GM12865 (cell line): ENCODE measurements at regions not wholly inside any gene's neighbourhood (a gene's known extent, or its start where the extent isn't known, plus 50 kb on each side); places are given as distances from the start of the nearest gene placed in this dataset.
"Not testable (repeated sequence)": the region's sequence is repeated elsewhere in the genome, so short reads cannot be mapped to it uniquely, and the experiment has no call there.

Experiments
- DNase-seq: peaks from one replicate; pipeline ENCODE4 v3.0.0; 2010; ENCODE audit warnings: low read depth
- H3K4me3 ChIP-seq: 2 replicates; pipeline ENCODE4 v1.5.1; 2011; ENCODE audit warnings: mild to moderate bottlenecking, low read depth, low read length, control low read depth
- TF ChIP-seq, protein P1 (sequence below): IDR thresholded peaks from 2 replicates; pipeline ENCODE4 v1.5.1; 2011; ENCODE audit warnings: low read length, control low read depth, low read depth, inconsistent platforms; ENCODE audit not compliant: insufficient read depth; ENCODE audit errors: missing control alignments

DNA sequence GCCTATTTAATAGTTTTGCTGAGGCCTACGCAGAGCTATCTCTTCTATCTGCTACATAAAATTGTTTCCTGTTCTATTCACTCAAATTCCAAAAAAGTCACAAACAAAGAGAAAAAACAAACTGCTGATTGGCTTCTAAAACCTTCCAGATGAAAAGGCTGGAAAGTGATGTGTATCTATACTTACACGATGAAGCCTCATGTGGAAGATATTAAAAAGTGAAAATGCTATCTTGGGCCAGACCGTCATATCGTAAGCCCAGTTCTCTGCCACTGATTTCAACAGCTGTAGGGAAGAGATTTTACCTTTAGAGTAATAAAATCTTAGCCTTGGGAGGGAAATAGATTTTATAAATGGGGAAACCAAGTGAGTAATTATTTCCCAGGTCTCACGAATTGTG lies 394.8 kb downstream of the KIF20B start:
- H3K4me3 ChIP-seq, result no peak overlapping the region
- no peak for DNase-seq
- TF ChIP-seq, protein P1, sequence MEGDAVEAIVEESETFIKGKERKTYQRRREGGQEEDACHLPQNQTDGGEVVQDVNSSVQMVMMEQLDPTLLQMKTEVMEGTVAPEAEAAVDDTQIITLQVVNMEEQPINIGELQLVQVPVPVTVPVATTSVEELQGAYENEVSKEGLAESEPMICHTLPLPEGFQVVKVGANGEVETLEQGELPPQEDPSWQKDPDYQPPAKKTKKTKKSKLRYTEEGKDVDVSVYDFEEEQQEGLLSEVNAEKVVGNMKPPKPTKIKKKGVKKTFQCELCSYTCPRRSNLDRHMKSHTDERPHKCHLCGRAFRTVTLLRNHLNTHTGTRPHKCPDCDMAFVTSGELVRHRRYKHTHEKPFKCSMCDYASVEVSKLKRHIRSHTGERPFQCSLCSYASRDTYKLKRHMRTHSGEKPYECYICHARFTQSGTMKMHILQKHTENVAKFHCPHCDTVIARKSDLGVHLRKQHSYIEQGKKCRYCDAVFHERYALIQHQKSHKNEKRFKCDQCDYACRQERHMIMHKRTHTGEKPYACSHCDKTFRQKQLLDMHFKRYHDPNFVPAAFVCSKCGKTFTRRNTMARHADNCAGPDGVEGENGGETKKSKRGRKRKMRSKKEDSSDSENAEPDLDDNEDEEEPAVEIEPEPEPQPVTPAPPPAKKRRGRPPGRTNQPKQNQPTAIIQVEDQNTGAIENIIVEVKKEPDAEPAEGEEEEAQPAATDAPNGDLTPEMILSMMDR, result no peak

DNA sequence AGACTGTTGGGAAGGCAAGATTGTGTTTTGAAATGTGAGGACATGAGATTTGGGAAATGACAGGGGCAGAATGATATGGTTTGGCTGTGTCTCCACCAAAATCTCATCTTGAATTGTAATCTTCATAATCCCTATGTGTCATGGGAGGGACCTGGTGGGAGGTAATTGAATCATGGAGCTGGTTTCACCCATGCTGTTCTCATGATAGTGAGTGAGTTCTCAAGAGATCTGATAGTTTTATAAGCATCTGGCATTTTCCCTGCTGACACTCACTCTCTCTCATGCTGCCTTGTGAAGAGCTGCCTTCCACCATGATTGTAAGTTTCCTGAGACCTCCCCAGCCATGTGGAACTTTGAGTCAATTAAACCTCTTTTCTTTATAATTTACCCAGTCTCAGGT lies 406.2 kb downstream of the KIF20B start:
- not testable (repeated sequence) for H3K4me3 ChIP-seq

DNA sequence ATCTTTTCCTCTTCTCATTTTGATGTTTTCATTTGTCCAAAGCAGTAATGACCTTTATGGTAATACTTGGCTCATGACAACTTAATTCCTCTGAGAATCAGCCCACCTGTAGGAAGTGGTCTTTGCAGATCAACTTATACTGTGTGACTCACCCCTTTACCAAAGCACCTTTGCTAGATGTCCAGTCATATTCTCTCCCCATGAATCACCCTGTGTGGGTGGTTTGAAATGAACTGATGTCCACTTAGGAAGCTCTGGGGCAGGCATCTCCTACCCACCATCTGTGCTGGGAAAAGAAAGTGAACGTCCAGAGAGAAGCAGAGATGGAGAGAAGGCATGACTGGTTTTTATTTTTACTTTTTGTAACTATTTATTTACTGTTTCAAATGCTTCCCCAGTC lies 410.3 kb downstream of the KIF20B start:
- DNase-seq, result no peak
- TF ChIP-seq, protein P1, result no peak
- H3K4me3 ChIP-seq, result no peak overlapping the region

More for the DNA sequence above, 406.2 kb downstream of the KIF20B start:
- DNase-seq, result not testable (repeated sequence)

DNA sequence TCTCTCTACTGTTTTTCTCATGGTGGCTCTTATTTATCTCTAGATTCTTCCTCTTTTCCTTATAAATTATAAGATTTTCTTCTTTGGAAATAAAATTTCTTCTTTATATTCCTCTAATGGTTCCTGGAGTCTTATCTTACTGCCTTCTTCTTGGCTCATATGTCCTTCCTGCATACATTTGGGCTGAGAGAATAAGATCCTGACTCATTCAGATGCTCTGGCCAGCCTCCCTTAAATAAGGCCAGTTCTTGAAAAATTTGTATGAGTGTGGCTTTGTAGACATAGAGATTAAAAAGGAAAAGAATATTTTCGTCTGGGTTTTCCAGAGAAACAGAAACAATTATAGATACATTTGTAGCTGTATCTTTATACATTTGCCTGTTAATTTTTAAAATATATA lies 411.3 kb downstream of the KIF20B start:
- TF ChIP-seq, protein P1, result no peak
- H3K4me3 ChIP-seq, result no peak overlapping the region
- no peak for DNase-seq

DNA sequence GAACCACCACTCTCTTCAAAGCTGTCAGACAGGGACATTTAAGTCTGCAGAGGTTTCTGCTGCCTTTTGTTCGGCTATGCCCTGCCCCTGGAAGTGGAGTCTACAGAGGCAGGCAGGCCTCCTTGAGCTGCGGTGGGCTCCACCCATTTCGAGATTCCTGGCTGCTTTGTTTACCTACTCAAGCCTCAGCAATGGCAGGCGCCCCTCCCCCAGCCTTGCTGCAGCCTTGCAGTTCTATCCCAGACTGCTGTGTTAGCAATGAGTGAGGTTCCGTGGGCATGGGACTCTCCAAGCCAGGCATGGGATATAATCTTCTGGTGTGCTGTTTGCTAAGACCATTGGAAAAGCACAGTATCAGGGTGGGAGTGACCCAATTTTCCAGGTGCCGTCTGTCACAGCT lies 417.2 kb downstream of the KIF20B start:
- not testable (repeated sequence) for DNase-seq, H3K4me3 ChIP-seq

DNA sequence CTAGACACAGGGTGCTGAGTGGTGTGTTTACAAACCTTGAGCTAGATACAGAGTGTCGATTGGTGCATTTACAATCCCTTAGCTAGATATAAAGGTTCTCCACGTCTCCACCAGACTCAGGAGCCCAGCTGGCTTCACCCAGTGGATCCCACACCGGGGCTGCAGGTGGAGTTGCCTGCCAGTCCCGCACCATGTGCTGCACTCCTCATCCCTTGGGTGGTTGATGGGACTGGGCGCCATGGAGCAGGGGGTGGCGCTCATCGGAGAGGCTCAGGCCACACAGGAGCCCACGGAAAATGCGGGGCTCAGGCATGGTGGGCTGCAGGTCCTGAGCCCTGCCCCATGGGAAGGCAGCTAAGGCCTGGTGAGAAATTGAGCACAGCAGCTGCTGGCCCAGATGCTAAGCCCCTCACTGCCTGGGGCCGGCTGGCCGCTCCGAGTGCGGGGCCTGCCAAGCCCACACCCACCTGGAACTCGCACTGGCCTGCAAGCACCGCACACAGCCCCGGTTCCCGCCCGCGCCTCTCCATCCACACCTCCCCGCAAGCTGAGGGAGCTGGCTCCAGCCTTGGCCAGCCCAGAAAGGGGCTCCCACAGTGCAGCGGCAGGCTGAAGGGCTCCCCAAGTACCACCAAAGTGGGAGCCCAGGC lies 418.4 kb downstream of the KIF20B start:
- DNase-seq, H3K4me3 ChIP-seq: not testable (repeated sequence)

DNA sequence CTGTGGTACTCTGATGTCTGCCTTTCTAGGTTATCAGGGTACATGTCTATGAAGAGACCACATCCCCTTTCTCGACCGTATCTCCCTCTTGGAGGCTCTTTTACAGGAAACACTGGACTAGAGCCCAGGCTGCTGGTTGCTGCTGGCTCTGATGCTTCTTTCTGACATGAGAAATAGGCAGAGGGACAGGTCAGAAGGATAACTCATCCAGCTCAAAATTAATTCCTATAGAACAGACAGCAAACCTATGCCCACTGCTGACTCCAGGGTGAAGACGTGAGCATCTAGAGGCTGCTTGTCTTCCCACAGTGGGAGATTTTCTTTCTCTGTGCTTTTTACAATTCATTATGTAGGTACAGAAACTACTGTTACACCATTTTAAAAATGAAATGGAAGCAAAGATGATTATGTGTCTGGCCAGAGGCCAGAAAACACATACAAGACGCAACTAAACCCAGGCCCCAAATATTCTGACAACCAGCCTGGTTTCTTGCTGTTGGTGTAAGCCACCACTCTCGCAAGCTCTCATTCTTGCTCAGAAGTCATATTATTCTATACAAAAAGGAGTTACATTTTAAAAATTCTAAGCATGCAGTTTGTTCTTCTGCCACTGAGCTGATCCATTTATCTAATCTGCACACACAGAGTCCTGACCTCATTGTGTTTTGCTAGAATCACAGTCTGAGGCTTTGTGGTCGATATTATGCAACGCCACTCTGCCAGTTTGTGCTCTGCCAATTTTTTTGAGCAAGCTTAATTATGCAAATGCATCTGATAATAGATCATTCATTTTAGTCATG lies 424.3 kb downstream of the KIF20B start:
- TF ChIP-seq, protein P1, result no peak
- no peak for DNase-seq
- no peak overlapping the region for H3K4me3 ChIP-seq

DNA sequence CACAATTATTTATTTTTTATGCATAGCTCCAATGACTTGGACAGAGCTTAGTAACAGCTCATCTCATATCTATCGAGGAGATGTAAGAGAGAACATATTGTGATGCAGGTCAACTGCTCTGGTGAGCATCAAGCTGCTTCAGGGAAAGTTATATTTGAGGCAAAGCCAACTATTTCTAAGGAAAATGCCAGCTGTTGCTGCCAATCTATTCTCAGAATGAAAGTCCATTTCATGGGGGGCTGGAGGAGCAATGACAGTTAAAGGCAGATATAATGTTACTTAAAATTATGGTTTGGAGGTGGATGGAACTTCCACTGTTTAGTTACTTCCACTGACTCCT lies 424.8 kb downstream of the KIF20B start:
- DNase-seq, result no peak
- TF ChIP-seq, protein P1, result no peak
- H3K4me3 ChIP-seq, result no peak overlapping the region
